ENCODE measurements at regions not wholly inside any gene's neighbourhood (a gene's known extent, or its start where the extent isn't known, plus 50 kb on each side); places are given as distances from the start of the nearest gene placed in this dataset.

DNA sequence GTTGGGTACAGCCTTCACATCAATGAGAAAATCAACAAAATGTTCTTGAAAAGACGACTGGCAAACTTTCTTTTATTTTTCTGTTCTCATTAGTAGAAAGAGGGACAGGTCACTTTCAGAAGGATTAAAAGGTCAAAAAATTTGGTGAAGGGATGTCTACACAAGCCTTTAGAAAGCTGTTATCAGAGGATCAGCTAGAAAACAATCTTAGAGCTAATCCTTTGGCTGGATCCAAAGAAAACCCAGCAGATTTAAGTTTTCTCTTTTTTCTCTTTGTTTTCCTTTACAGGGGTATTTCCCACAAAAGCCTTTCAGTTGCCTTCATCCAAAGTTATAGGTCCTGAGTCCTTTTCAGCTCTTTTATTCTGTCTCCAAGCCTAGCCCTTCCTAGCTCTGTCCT is 57.3 kb upstream of the EDN1 start:
- Histone ChIP-seq H3K27ac (0 out of 2 replicates have a peak overlapping the region, but pooled peaks have one; percentile 8), H3K4me2 (ENCODE audit: unreplicated experiment) (peak overlapping the region; percentile 52), H3K4me1 (ENCODE audit: insufficient read depth) (peaks cover 18% of the 10 kb centered on the region), H3K36me3 (ENCODE audit: low read depth) (no peaks in the 10 kb centered on the region), H3K9me3 (ENCODE audit: low read depth) (no peaks in the 10 kb centered on the region), H3F3A (ENCODE audit: insufficient read depth) (peaks cover 17% of the 10 kb centered on the region), H3K4me3 (peak overlapping the region; percentile 46), H3K27me3 (replicated peaks; ENCODE audit: insufficient read depth) (no peaks in the 10 kb centered on the region), H3K9me2 (ENCODE audit: insufficient read depth) (no peaks in the 10 kb centered on the region), H3K79me2 (ENCODE audit: insufficient read depth) (no peaks in the 10 kb centered on the region), H4K20me1 (ENCODE audit: insufficient read depth) (no peaks in the 10 kb centered on the region), H2AFZ (no peak overlapping the region), H3K9ac (no peak overlapping the region)
- 53 to 57% methylated on average over 1 of the region's 1 CpG for WGBS, 2 experiments (ENCODE audit: low coverage in 1 of 2, low lambda C conversion rate in 2 of 2, missing lambda C conversion rate in 2 of 2)
- in situ Hi-C loops (cut with MboI), result loop anchor here (25.0 kb wide), 1 partner anchor 571 kb away; no protein-coding TSS in a partner anchor
- TF ChIP-seq EZH2phosphoT487 (IDR thresholded peaks at IDR 0.05; ENCODE audit: insufficient read depth, low read depth), result no peak
- DNase-seq, result peak; percentile 1

DNA sequence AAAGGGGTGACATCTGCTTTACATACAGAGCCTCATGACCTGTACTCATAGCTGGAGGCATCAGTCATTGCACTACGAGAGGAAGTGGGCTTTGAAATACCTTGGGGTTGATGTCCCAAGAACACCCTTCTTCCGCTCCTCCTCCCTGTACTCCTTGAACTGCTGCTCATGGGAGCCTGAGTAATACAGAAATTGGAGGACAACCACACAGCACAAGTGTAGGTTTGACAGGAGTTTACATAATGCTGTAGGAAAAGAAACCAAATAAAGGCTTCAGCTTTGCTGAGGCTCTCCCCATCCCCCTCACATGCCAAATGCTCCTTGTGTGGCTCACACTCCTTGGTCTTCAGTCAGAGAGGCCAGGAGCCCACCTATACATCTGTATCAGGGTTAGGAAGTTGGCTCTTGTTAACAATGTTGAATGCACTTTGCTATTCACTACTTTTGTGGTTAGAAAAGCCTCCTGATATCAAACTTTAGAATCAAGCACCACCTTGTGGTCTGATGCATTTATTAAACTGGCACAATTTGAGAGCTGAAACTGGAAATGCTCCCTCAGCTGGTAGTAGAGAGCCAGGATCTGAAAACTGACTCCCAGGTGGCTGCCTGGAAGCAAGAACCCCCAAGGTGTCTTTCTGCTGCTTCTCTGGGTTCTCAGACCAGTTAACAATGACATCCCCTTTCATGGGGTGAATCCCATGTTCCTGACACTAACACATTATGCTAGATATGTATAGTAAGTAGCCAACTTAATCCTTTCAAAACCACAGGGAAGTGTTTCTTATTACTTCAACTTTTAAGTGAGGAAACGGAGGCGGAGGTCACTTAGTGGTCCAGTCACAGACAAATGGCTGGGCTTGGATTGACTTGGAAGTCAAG is 56.2 kb upstream of the EDN1 start:
- Histone ChIP-seq H3K4me2 (ENCODE audit: unreplicated experiment) (peak overlapping the region; percentile 4), H2AFZ (no peak overlapping the region), H3K79me2 (ENCODE audit: insufficient read depth) (no peaks in the 10 kb centered on the region), H3K36me3 (ENCODE audit: low read depth) (no peaks in the 10 kb centered on the region), H3F3A (ENCODE audit: insufficient read depth) (peaks cover 17% of the 10 kb centered on the region), H3K4me3 (no peak overlapping the region), H3K4me1 (ENCODE audit: insufficient read depth) (peaks cover 18% of the 10 kb centered on the region), H3K27ac (no peak overlapping the region), H3K9ac (no peak overlapping the region), H3K9me2 (ENCODE audit: insufficient read depth) (no peaks in the 10 kb centered on the region), H4K20me1 (ENCODE audit: insufficient read depth) (no peaks in the 10 kb centered on the region), H3K27me3 (replicated peaks; ENCODE audit: insufficient read depth) (no peaks in the 10 kb centered on the region), H3K9me3 (ENCODE audit: low read depth) (no peaks in the 10 kb centered on the region)
- in situ Hi-C loops (cut with MboI), result loop anchor here (25.0 kb wide), 1 partner anchor 572 kb away; no protein-coding TSS in a partner anchor
- TF ChIP-seq EZH2 (IDR thresholded peaks at IDR 0.05; ENCODE audit: insufficient read depth, poor library complexity, severe bottlenecking), result no peak
- no peak for TF ChIP-seq EZH2phosphoT487 (IDR thresholded peaks at IDR 0.05; ENCODE audit: insufficient read depth, low read depth)
- WGBS, 2 experiments (ENCODE audit: low coverage in 1 of 2, low lambda C conversion rate in 2 of 2, missing lambda C conversion rate in 2 of 2), result 54 to 65% methylated on average over 4 of the region's 4 CpGs
- peak; percentile 84 for DNase-seq

DNA sequence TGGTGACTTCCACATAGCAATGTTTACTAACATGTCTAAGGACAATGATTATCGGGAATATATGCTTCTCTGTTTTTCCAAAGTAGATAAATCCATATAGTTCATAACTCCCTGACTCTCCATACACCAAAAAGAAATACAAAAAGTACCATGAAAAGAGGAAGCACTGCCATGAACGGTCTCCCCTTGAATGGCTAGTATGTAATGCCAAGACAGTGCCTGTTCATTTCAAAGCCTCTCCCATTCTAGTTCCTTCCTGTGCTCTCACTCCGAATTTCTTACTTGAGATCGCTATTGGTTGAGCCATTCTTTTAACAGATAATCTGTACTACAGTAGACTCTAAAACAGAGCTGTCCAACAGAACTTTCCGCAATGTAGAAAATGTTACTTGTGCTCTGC is 54.8 kb upstream of the EDN1 start:
- Histone ChIP-seq H3K4me3 (no peak overlapping the region), H3K27me3 (replicated peaks; ENCODE audit: insufficient read depth) (no peaks in the 10 kb centered on the region), H3F3A (ENCODE audit: insufficient read depth) (peaks cover 17% of the 10 kb centered on the region), H2AFZ (no peak overlapping the region), H3K9me3 (ENCODE audit: low read depth) (no peaks in the 10 kb centered on the region), H3K4me1 (ENCODE audit: insufficient read depth) (peaks cover 18% of the 10 kb centered on the region), H3K36me3 (ENCODE audit: low read depth) (no peaks in the 10 kb centered on the region), H4K20me1 (ENCODE audit: insufficient read depth) (no peaks in the 10 kb centered on the region), H3K27ac (no peak overlapping the region), H3K79me2 (ENCODE audit: insufficient read depth) (no peaks in the 10 kb centered on the region), H3K9me2 (ENCODE audit: insufficient read depth) (no peaks in the 10 kb centered on the region), H3K4me2 (ENCODE audit: unreplicated experiment) (no peak overlapping the region), H3K9ac (no peak overlapping the region)
- 88 to 89% methylated on average over 5 of the region's 5 CpGs for WGBS, 2 experiments (ENCODE audit: low coverage in 1 of 2, low lambda C conversion rate in 2 of 2, missing lambda C conversion rate in 2 of 2)
- TF ChIP-seq EZH2 (IDR thresholded peaks at IDR 0.05; ENCODE audit: insufficient read depth, poor library complexity, severe bottlenecking) (no peak), EZH2phosphoT487 (IDR thresholded peaks at IDR 0.05; ENCODE audit: insufficient read depth, low read depth) (no peak)
- in situ Hi-C loops (cut with MboI), result loop anchor here (25.0 kb wide), 1 partner anchor 573 kb away; no protein-coding TSS in a partner anchor
- no peak for DNase-seq

DNA sequence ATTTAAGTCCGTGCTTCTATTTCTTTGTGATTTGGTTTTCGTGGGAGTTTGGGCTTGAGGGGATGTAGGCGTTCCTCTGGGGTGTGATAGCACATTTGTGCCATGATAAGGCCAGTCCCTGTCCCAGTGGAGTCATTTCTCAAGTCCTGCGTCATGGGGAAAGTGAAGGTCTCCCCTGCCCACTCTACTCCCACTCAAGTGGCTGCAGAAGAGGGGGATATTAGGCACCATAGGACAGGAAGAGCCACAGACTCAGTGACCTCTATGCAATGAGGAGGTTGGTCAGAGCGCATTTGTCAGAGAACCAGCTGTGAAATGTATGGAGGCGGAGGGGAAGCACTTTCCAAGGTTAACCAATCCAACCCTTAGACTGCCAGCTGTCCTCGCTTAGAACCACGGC is 51.9 kb upstream of the EDN1 start:
- Histone ChIP-seq H3K79me2 (ENCODE audit: insufficient read depth) (no peaks in the 10 kb centered on the region), H3F3A (ENCODE audit: insufficient read depth) (peaks cover 7% of the 10 kb centered on the region; the same call in 1 of the 2 replicates), H3K4me2 (ENCODE audit: unreplicated experiment) (no peak overlapping the region), H3K27ac (no peak overlapping the region), H3K9me3 (ENCODE audit: low read depth) (no peaks in the 10 kb centered on the region), H3K4me3 (no peak overlapping the region), H3K9ac (no peak overlapping the region), H2AFZ (no peak overlapping the region), H4K20me1 (ENCODE audit: insufficient read depth) (no peaks in the 10 kb centered on the region), H3K4me1 (ENCODE audit: insufficient read depth) (peaks cover 7% of the 10 kb centered on the region), H3K27me3 (replicated peaks; ENCODE audit: insufficient read depth) (no peaks in the 10 kb centered on the region), H3K36me3 (ENCODE audit: low read depth) (no peaks in the 10 kb centered on the region), H3K9me2 (ENCODE audit: insufficient read depth) (no peaks in the 10 kb centered on the region)
- in situ Hi-C loops (cut with MboI), result loop anchor here (25.0 kb wide), 1 partner anchor 576 kb away; no protein-coding TSS in a partner anchor
- TF ChIP-seq EZH2phosphoT487 (IDR thresholded peaks at IDR 0.05; ENCODE audit: insufficient read depth, low read depth), result no peak
- TF ChIP-seq EZH2 (IDR thresholded peaks at IDR 0.05; ENCODE audit: insufficient read depth, poor library complexity, severe bottlenecking), result no peak
- WGBS, 2 experiments (ENCODE audit: low coverage in 1 of 2, low lambda C conversion rate in 2 of 2, missing lambda C conversion rate in 2 of 2), result 97% methylated on average over 8 of the region's 8 CpGs
- DNase-seq, result no peak
